HG02798 (cell line): ENCODE measurements at regions not wholly inside any gene's neighbourhood (a gene's known extent, or its start where the extent isn't known, plus 50 kb on each side); places are given as distances from the start of the nearest gene placed in this dataset.
"Not testable (repeated sequence)": the region's sequence is repeated elsewhere in the genome, so short reads cannot be mapped to it uniquely, and the experiment has no call there.

Experiments used
- ATAC-seq: cut with Tn5 transposase; IDR thresholded peaks from one replicate; pipeline ENCODE4 v1.9.1; 2021; ENCODE audit warnings: mild to moderate bottlenecking; ENCODE audit not compliant: unreplicated experiment, poor library complexity

DNA sequence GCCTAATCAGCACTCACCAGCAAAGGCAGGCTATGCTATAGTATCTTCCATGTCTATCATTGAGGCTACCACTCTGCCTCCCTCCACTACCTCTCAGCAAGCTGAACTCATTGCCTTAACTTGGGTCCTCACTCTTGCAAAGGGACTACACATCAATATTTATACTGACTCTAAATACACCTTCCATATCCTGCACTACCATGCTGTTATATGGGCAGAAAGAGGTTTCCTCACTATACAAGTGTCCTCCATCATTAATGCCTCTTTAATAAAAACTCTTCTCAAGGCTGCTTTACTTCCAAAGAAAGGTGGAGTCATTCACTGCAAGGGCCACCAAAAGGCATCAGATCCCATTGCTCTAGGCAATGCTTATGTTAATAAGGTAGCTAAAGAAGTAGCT is 669.3 kb upstream of the USP15 start:
- not testable (repeated sequence) for ATAC-seq

DNA sequence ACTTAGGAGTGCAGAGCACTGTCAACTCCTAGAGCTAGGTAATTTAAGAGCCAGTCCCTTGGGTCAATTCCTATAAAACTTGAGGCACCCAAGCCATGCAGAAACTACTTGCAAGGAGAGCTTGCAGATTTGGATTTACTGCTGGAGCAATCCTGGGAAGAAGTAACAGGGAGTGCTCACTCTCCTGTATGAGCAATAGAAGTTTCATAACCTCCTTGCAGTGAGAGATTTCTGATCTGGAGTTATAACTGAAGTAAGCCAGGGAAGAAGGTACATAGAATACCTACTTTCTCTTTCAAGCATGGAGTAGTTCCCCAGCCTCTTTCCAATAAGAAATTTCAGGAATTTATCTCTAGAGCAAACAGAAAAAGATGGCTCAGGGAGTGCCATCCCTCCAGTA is 650.1 kb upstream of the USP15 start:
- no peak for ATAC-seq

DNA sequence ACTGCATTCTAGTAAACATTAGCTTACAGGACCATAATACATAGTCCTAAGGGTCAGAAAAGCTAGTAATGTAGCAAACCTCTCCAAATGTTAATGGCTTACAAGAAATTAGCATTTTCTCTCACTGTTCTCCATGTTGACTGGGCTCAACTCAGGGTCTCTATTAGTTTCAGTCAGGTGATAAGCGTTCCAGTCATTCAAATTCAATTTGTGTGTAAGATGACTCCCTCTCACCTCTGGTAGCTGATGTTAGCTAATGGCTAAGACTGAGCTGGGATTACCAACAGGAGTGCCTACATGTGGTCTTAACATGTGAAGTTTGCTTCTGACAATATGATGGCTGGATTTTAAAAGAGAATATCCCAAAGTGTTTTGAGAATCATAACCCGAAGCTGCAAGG is 630.5 kb upstream of the USP15 start:
- no peak for ATAC-seq

DNA sequence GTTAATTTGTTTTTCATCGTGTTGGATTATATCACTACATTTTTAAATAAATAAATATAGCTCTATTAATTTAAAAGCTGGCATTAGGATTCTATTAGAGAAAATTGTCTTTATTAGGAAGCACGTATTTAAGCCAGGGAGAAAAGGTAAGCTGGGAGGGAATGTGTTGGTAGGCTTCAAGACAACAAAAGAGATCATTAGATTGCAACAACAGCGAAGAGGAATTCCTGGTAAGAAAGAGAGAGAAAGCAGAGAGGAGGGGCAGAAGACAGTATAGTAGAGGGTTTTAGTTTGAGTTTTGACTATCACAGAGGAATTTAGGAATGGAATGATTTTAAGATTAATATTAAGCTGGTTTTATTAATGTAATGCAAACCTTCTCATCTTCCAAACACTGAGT is 613.6 kb upstream of the USP15 start:
- ATAC-seq: no peak

DNA sequence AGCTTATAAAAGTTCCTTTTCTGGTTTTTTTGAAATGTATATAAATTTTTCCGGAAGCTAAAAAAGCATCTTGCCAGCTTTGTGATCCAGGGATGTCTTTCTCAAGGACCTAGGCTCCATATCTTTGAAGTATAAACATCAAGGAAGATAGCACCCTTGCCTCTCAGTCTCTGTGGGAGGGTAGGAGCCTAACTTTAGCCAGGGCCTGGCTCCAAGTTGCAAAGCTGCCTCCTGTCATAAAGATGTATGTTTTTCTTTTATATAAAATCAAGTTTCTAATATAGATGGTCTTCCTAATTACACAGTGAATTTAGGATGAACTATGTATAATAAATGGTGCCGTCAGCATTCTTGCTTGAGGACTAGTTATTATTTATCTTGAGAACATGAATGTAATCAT is 612.6 kb upstream of the USP15 start:
- no peak for ATAC-seq

DNA sequence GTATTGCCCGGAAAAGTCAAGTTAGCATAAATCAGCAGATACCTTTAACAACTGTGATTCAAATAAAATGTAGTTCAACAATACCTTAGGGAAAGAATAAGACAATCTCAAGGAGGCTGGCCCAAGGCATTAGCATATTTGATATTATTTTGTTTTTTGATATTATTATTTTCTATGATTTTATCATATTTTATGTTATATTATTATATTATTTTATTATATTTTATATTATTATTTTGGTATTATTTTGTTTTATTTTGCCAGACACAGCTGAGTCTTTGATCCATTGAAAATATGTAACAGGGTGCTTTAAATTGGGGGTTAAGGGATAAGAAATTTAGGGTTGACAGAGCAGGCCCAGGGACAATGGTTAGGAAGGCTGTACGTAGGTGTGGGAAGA is 607.9 kb upstream of the USP15 start:
- ATAC-seq: no peak

DNA sequence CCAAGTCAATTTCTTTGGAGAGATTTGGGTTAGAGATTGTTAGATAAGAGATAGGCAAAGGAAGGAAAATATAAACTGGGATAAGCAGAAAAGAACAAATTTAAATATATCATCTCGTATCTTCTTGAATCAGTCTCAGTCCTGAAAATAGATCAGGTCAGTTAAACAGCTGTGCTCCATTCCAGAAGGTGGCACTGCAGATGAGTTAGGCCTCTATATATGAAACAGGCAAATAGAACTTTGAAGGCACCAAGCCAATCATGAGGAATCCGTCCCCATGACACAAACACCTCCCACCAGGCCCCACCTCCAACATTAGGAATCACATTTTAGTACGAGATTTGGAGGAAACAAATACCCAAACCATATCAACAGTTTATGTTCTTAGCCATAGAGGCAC is 605.5 kb upstream of the USP15 start:
- no peak for ATAC-seq

DNA sequence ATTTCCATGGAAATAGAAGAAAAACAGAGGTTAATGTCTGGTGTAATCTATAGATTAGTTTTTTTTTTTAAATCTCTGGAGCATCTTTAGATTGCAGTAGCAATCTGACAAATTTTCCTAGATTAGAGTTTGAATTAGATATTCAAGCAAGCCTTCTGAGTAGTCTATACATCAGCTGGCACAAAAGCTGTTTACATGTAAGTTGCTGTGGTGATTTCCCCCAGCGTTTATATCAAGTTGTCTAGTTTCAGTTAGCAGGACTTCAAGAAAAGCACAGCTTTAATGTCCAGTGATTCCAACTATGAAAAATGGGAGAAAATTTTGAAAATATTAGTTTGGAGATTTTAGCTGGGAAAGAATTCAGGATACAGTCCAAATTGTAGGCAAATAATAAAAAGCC is 605.0 kb upstream of the USP15 start:
- no peak for ATAC-seq

DNA sequence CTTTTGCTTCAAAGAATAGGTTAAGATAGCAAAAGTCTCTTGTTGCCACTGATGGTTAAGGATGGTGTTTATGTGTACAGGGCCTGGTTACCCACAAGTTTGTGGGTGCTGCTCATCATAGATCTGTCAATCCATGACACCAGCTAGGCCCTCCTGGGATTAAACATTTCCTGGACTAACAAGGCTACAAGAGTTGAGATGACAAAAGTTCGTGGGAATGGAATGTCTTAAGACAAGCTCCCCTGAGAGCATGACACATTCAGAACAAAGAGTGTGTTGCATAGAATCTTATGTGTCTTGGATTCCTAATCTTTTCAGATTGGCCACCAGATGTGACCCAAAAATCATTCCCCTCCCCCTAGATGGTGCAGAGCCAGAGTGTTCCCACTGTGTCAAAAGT is 592.5 kb upstream of the USP15 start:
- no peak for ATAC-seq

DNA sequence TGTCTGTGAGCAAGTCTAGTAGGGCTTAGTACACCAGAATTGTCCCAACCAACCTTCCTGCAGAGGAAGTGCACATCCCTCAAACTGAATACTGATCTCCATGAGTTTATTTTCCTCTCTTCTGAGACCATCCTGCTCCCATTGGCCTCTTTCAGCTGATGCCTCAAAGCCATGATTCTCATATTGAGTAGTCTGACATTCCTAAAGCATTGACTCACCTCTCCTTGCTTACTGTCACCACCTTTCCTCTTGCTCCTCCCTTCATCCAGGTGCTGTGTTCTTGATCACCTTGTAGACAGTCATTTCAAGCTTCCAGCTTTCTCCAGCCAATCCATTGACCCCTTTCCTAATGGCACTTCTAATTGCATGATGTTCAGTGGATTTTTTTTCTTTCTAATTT is 583.7 kb upstream of the USP15 start:
- no peak for ATAC-seq

DNA sequence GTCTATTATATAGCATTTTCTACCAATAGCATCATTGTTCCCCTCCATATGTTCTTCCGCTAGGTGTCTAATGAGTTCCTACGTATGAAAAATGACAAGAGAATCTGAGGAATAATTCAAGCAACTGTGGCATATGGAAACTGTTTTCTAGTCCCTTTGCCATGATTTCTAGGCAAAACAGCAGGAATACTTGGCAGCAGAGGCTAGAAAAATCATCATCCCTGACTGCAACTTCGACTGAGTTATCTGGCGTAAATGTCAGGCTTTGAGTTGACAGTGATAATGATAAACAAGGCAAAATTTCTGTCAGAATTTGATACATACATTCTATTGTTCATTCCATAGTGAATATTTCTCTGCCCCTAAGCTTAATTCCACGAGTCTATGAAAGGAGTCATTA is 572.8 kb upstream of the USP15 start:
- no peak for ATAC-seq

DNA sequence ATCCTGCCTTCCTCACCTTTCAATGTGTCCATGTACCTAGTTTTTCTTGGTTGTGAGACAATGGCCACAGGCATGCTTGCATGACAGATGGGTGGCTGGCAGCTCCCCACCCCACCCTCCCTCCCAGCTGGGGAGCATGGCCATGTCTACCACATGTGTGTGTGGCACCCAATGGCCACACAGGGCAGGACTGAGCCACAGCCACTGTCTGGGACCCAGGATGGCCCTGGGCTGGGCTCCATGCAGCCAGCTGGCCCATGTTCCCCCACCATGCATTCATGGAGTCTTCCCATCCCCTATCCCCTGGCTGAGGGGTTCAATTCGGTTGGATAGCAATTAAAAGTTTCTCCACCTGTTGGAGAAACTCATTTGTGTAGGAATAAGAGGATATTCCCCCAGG is 566.0 kb upstream of the USP15 start:
- ATAC-seq: no peak

DNA sequence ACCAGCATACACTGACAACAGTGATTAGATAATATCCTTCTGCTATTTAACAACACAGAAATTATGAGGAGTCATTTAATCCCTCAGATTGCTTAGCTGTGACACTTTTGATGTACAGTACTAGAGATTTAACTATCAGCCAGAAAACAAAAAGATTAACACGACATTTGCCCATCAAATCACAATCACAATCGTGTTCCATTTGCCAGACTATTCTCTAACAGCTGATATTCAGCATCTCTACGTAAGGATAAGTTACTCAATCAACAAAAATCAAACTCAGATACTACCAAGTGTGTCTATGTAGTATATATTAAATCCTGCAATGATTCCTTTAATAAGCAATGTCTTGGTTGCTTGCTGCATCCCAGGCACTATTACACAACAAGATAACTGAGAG is 558.7 kb upstream of the USP15 start:
- ATAC-seq: no peak

DNA sequence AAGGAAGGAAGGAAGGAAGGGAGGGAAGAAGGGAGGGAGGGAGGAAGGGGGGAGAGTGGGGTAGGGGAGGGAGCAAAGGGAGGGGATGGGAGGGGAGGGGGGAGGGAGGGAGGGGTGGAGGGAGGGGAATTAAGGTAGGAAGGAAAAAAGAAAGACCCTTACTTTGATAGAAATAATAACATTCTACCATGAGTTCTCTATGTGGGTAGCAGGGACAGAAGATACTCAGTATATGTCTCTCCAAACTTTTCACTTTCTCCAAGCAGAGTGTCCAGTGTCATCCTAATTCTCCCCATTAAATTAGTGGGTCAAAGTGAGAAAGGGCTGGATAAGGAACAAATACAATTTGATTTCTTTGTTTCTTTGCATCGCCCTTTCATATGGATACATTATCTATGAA is 553.4 kb upstream of the USP15 start:
- no peak for ATAC-seq

DNA sequence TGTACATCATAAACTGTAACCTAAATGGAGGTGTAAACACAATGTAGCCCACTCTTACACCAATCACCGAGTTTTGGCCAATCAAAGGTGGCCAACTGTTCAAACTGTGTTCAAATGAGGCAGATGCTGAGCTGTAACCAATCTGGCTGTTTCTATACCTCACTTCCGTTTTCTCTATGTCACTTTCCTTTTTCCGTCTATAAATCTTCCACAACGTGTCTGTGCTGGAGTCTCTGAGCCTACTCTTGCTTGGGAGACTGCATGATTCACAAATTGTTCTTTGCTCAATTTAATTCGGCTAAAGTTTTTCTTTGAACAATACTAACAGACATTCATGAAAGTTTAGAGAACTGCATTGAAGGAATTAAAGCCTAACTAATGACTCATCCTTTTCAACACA is 547.1 kb upstream of the USP15 start:
- ATAC-seq: no peak

DNA sequence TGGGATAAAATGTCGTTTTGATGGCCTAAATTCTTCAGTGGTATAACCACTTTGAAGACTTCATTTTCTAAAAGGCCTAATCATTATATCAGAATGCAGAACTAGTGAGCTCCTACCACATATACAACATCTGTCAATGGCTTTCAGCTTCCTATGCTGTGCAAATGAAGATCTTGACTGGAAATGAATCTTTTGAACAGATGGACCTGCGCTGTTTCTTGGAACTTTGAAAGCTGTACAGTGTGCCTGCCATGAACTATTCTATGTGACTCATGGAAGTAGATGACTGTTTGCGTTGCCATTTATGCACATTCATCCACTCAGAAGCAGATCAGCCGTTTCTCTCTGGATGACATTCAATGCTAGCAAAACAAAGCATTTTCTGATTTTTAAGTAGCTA is 542.2 kb upstream of the USP15 start:
- ATAC-seq: no peak

DNA sequence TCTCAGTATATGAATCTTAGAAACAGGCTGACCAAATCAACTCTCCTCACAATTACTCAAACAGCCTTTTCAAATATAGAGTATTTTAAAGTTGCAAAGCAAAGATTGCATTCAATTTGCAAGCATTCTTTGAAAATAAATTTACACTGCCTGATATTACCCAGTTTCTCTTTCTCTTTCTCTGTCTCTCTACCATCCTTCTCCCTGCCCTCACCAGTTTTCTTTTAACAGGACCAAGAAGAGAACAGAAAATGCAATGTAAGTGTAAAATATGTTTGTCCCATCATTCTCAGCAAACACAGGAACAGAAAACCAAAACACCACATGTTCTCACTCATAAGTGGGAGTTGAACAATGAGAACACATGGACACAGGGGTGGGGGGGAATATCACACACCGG is 520.3 kb upstream of the USP15 start:
- ATAC-seq: no peak

DNA sequence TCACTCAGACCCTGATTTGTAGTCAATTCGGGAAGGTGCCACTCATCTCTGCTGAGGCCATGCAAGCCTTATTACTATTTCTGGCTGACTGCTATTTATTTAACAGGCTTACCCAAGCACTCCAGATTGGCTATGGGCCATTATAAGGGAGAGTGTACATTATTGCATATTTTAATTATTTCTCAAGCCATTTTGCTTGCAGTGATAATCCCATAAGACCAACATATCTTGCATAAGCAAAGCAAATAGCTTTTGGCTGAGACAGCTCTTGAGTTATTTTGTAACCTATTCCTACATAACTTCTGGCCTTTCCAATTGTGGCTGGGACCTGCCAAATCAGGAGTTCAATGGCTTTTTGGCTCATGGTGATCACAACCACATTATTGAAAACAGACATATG is 509.6 kb upstream of the USP15 start:
- ATAC-seq: no peak

DNA sequence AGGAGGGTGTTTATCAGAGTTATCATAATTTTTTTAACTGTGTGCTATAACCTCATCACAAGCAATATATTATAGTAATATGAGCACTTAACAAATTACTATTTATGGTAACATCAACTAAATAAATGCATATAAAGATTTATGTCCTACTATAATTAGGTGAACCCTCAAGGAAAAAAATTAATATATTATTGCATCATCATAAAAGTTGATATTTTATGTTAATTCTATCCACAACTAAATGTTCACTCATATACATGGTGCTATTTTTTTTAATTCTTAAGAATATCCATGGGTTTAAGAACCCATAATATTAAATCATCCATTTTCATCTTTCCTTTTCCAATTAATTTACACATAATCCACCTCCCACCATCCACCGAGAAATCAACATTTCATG is 506.0 kb upstream of the USP15 start:
- ATAC-seq: no peak

DNA sequence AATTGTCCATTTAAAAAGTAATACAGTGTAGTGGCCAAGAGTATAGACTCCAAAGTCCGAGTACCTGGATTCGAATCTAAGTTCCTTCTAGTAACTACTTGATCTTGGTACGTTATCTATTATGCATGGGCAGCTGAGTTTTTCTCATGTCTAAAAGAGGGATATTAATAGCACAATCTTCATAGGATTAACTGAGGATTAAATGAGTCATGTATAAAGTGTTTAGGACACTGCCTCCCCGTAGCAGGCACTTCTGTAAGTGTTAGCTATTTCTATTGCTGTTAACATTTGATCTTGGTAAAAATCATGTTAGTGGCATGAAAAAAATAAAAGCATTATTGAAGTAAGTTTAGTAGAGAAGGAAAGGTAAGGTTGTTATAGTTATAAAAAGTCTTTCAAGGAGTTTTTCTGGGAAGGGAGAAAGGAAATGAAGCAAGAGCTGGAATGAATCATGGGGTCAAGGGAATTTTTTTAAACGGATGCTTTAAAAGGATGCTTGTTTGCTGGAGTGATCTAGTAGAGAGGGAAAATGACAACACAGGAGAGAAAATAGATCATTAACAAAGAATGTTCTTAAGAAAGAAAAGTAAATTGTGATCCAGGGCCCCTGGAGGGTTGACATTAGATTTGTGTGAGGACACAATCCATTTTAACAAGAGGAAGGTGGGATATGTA is 502.2 kb upstream of the USP15 start:
- no peak for ATAC-seq

DNA sequence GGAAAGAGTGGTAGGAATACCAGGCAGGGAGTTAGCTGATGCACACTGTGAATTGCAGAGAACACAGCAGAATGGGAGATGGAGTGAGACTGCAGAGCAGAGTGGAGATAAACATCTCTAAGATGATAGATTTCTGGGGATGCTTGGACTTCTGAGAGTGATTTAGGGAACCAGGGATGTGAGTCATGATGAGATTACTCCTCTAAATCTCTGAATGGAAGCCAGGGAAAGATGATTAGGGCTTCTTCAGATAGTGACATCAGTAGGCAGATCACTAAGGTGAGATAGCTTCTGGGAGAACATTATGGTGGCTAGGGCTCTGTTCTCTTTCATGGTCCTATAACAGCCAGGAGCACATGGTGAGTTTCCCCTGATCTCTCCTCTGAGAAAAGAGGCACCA is 501.5 kb upstream of the USP15 start:
- ATAC-seq: no peak

DNA sequence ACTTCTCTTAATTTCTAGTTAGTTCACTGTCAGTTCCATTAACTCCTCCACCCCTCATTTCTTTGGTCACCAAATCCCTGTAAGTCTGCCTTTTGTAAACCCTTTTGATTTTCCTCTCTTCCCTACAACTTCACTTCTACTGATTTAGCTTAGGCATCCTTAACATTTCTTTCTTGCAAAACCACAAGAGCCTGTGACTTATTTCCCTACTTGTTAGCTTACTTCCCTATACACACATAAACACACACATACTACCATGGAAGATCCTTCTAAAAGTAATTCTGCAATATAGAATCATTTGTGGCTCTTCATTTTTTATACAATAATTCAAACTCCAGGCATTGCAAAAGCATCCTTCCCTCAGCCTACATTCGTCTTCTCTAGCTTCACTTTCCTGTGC is 494.3 kb upstream of the USP15 start:
- no peak for ATAC-seq

DNA sequence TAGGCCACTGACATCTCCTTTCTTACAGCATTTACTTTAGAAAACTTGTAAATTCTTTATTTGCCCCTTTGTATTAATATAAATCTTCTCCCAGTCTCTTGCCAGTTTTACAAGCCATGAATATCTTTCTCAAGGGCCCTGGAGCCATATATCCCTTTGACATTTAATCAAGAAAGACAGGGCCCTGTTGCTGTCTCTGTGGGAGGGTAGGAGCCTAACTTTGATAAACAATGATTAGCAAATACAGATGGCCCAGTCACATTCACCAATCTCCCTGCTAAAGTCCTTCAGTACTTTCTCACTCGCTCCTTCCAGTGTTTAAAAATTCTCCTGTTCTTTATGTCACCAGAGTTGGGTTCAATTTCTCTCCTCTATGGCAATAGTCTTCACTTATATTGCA is 479.8 kb upstream of the USP15 start:
- ATAC-seq: no peak
